HCT116 (cell line): ENCODE measurements at regions not wholly inside any gene's neighbourhood (a gene's known extent, or its start where the extent isn't known, plus 50 kb on each side); places are given as distances from the start of the nearest gene placed in this dataset.

Experiments used
- CEBPB ChIP-seq: IDR thresholded peaks from 2 replicates; pipeline ENCODE4 v1.6.1; 2012; ENCODE audit warnings: low read depth
- CTCF ChIP-seq, 3 experiments: fragments of 200-600 bp in 1 of 3; sonication (generic) in 1 of 3; IDR thresholded peaks in 2 of 3; conservative IDR thresholded peaks in 1 of 3; 2 replicates each; pipeline ENCODE4 v1.5.1; 2012 to 2017; ENCODE audit warnings: low read depth in 2 of 3, low read length in 2 of 3, antibody characterized with exemption in 1 of 3, borderline replicate concordance in 1 of 3, control low read depth in 1 of 3, mild to moderate bottlenecking in 1 of 3, mixed read lengths in 1 of 3, mixed run types in 1 of 3, moderate library complexity in 1 of 3; ENCODE audit not compliant: insufficient read depth in 1 of 3
- EZH2 ChIP-seq: fragments of 200-600 bp; sonication (generic); IDR thresholded peaks from 2 replicates; pipeline ENCODE4 v1.6.1; 2017; ENCODE audit warnings: antibody characterized with exemption, mixed run types
- MAX ChIP-seq: IDR thresholded peaks from 2 replicates; pipeline ENCODE4 v1.6.1; 2012
- ZNF274 ChIP-seq: fragments of 200-500 bp; sonication (Bioruptor generic); IDR thresholded peaks from 2 replicates; pipeline ENCODE4 v1.6.1; 2014; ENCODE audit warnings: mild to moderate bottlenecking, low read depth, low read length, inconsistent platforms

DNA sequence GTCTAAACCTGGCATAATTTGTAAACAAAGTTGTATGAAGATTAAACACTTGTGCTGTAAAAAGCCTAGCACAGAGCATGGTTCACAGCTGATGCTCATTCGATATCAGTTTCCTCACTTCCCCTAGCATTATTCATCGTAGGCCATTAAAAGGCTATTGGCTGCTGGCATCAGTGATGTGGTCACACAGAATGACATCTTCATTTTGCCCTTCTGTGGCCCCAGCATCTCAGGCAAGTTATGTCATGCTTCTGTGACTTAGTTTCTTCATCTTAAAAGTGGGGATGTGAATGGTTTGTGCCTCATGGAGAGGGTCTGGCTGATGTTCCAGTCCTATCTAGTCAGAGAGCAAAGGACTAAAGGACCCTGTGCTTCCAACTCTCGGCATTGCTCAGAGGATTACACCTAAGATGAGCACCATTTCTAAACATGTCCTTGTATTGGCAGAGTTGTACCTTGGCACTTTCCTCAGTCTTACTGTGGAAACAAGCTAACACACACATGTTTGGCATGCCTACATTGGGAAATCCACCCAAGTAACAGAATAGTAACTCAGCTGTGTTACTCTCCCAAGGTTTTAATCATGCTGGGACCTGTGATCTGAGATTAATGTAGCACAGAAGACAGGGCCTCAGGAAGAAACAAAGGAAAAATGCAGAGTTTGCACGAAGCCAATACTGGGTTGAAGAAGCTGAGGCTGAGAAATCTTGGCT is 83.5 kb upstream of the OR9Q1 start:
- no peak for TF ChIP-seq ZNF274
- no peak for TF ChIP-seq CTCF (IDR thresholded peaks at IDR 0.05 in 2 of 3, conservative IDR thresholded peaks at IDR 0.05 in 1 of 3; ENCODE audit: borderline replicate concordance in 1 of 3, insufficient read depth in 1 of 3, low read depth in 2 of 3, low read length in 2 of 3)
- TF ChIP-seq MAX: no peak
- TF ChIP-seq CEBPB: no peak
- no peak for TF ChIP-seq EZH2
